Activated naive CD8-positive, alpha-beta T cell treated with anti-CD3 and anti-CD28 coated beads, Interleukin-2, amount 10 ng/mL, durations not matched to agents 7 days and 5 days (primary cell): ENCODE measurements at regions not wholly inside any gene's neighbourhood (a gene's known extent, or its start where the extent isn't known, plus 50 kb on each side); places are given as distances from the start of the nearest gene placed in this dataset.

Experiments used
- ATAC-seq: fragments of 150-1000 bp; cut with Tn5 transposase; one replicate; pipeline ENCODE4 v1.10.0; 2021; ENCODE audit warnings: low read depth, moderate library complexity
- POLR2A ChIA-PET: fragments of 350-600 bp; sonication (Branson Sonifier 250); formaldehyde crosslinking; loops from one replicate; lab custom pipeline; 2021; ENCODE audit warnings: antibody characterized with exemption; lab: Charles Lee
- DNase-seq: peaks from one replicate; pipeline ENCODE4 v3.0.0; 2021
- H3K27ac Mint-ChIP-seq: one replicate; pipeline ENCODE4 v1.8.0; 2022; ENCODE audit warnings: mild to moderate bottlenecking, mixed read lengths
- H3K27me3 Mint-ChIP-seq: one replicate; pipeline ENCODE4 v1.8.0; 2022; ENCODE audit warnings: mild to moderate bottlenecking, moderate library complexity, mixed read lengths
- H3K36me3 Mint-ChIP-seq: one replicate; pipeline ENCODE4 v1.8.0; 2021; ENCODE audit warnings: mild to moderate bottlenecking, mixed read lengths
- H3K4me1 Mint-ChIP-seq: one replicate; pipeline ENCODE4 v1.8.0; 2021; ENCODE audit warnings: mixed read lengths
- H3K4me3 Mint-ChIP-seq: one replicate; pipeline ENCODE4 v1.8.0; 2022; ENCODE audit warnings: mild to moderate bottlenecking, moderate library complexity, mixed read lengths
- H3K9me3 Mint-ChIP-seq: one replicate; pipeline ENCODE4 v1.8.0; 2021; ENCODE audit warnings: mixed read lengths

- ATAC-seq (no peak), DNase-seq (no peak)
- Mint-ChIP-seq H3K36me3 (no peaks in the 10 kb centered on the region), H3K4me3 (no peak overlapping the region), H3K4me1 (no peaks in the 10 kb centered on the region), H3K27me3 (no peaks in the 10 kb centered on the region), H3K9me3 (no peaks in the 10 kb centered on the region), H3K27ac (no peak overlapping the region)
- POLR2A ChIA-PET = no interaction called here
Measured at GRCh38 chr3:161754420-161755053, 257.9 kb downstream of the OTOL1 start.

GRCh38 chr3:161759444-161759843 lies 262.8 kb downstream of the OTOL1 start:
- no peak for ATAC-seq
- H3K36me3 Mint-ChIP-seq = no peaks in the 10 kb centered on the region

GRCh38 chr3:161766331-161766730 lies 269.7 kb downstream of the OTOL1 start:
- Mint-ChIP-seq H3K4me3 (no peak overlapping the region), H3K27me3 (no peaks in the 10 kb centered on the region), H3K36me3 (no peaks in the 10 kb centered on the region), H3K4me1 (no peaks in the 10 kb centered on the region), H3K27ac (no peak overlapping the region), H3K9me3 (no peaks in the 10 kb centered on the region)
- no peak for ATAC-seq
- DNase-seq = no peak
- POLR2A ChIA-PET = no interaction called here

More at GRCh38 chr3:161759444-161759843, 262.8 kb downstream of the OTOL1 start:
- H3K27me3 Mint-ChIP-seq = no peaks in the 10 kb centered on the region
- no peaks in the 10 kb centered on the region for H3K4me1 Mint-ChIP-seq
- H3K4me3 Mint-ChIP-seq = no peak overlapping the region
- POLR2A ChIA-PET = no interaction called here
- H3K27ac Mint-ChIP-seq = no peak overlapping the region
- H3K9me3 Mint-ChIP-seq = no peaks in the 10 kb centered on the region
- no peak for DNase-seq

GRCh38 chr3:161770484-161771386 lies 274.1 kb downstream of the OTOL1 start:
- Mint-ChIP-seq H3K4me1 (no peaks in the 10 kb centered on the region), H3K27ac (no peak overlapping the region), H3K9me3 (no peaks in the 10 kb centered on the region), H3K27me3 (no peaks in the 10 kb centered on the region), H3K4me3 (no peak overlapping the region), H3K36me3 (no peaks in the 10 kb centered on the region)
- no peak for DNase-seq
- ATAC-seq = no peak
- POLR2A ChIA-PET = no interaction called here

- peaks cover 3% of the 10 kb centered on the region for H3K4me1 Mint-ChIP-seq
- ATAC-seq = no peak
- DNase-seq = no peak
- H3K27me3 Mint-ChIP-seq = no peaks in the 10 kb centered on the region
- POLR2A ChIA-PET = no interaction called here
- no peaks in the 10 kb centered on the region for H3K36me3 Mint-ChIP-seq
- H3K4me3 Mint-ChIP-seq = no peak overlapping the region
- no peak overlapping the region for H3K27ac Mint-ChIP-seq
- peaks cover 1% of the 10 kb centered on the region for H3K9me3 Mint-ChIP-seq
Measured at GRCh38 chr3:161781381-161781780, 284.8 kb downstream of the OTOL1 start.

- H3K27ac Mint-ChIP-seq = no peak overlapping the region
- no peaks in the 10 kb centered on the region for H3K27me3 Mint-ChIP-seq
- no peaks in the 10 kb centered on the region for H3K4me1 Mint-ChIP-seq
- no peak overlapping the region for H3K4me3 Mint-ChIP-seq
- POLR2A ChIA-PET = no interaction called here
- no peaks in the 10 kb centered on the region for H3K9me3 Mint-ChIP-seq
- ATAC-seq (no peak), DNase-seq (no peak)
- H3K36me3 Mint-ChIP-seq = no peaks in the 10 kb centered on the region
Measured at GRCh38 chr3:161793194-161793930, 296.8 kb downstream of the OTOL1 start.

GRCh38 chr3:161794551-161794950 lies 297.9 kb downstream of the OTOL1 start:
- H3K4me1 Mint-ChIP-seq = no peaks in the 10 kb centered on the region
- DNase-seq (no peak), ATAC-seq (no peak)
- H3K36me3 Mint-ChIP-seq = no peaks in the 10 kb centered on the region
- no peak overlapping the region for H3K4me3 Mint-ChIP-seq
- no peaks in the 10 kb centered on the region for H3K27me3 Mint-ChIP-seq
- POLR2A ChIA-PET = no interaction called here
- H3K27ac Mint-ChIP-seq = no peak overlapping the region
- peaks cover under 1% of the 10 kb centered on the region for H3K9me3 Mint-ChIP-seq

GRCh38 chr3:161796312-161796711 lies 299.7 kb downstream of the OTOL1 start:
- Mint-ChIP-seq H3K4me3 (no peak overlapping the region), H3K9me3 (peaks cover 2% of the 10 kb centered on the region), H3K27me3 (no peaks in the 10 kb centered on the region), H3K27ac (no peak overlapping the region), H3K36me3 (no peaks in the 10 kb centered on the region), H3K4me1 (no peaks in the 10 kb centered on the region)
- DNase-seq (no peak), ATAC-seq (no peak)
- POLR2A ChIA-PET = no interaction called here

GRCh38 chr3:161796780-161797179 lies 300.2 kb downstream of the OTOL1 start:
- Mint-ChIP-seq H3K4me1 (no peaks in the 10 kb centered on the region), H3K36me3 (no peaks in the 10 kb centered on the region), H3K27ac (no peak overlapping the region), H3K27me3 (no peaks in the 10 kb centered on the region), H3K9me3 (peaks cover 2% of the 10 kb centered on the region), H3K4me3 (no peak overlapping the region)
- POLR2A ChIA-PET = no interaction called here
- DNase-seq (no peak), ATAC-seq (no peak)

GRCh38 chr3:161798016-161798415 lies 301.4 kb downstream of the OTOL1 start:
- Mint-ChIP-seq H3K27me3 (no peaks in the 10 kb centered on the region), H3K9me3 (peaks cover 2% of the 10 kb centered on the region), H3K27ac (no peak overlapping the region), H3K4me1 (no peaks in the 10 kb centered on the region), H3K36me3 (no peaks in the 10 kb centered on the region), H3K4me3 (no peak overlapping the region)
- POLR2A ChIA-PET = no interaction called here
- DNase-seq (no peak), ATAC-seq (no peak)

- Mint-ChIP-seq H3K27ac (no peak overlapping the region), H3K27me3 (no peaks in the 10 kb centered on the region), H3K36me3 (no peaks in the 10 kb centered on the region), H3K4me1 (no peaks in the 10 kb centered on the region), H3K9me3 (peaks cover 6% of the 10 kb centered on the region), H3K4me3 (no peak overlapping the region)
- DNase-seq (no peak), ATAC-seq (no peak)
- POLR2A ChIA-PET = no interaction called here
Measured at GRCh38 chr3:161800985-161801559, 304.5 kb downstream of the OTOL1 start.

- Mint-ChIP-seq H3K27me3 (no peaks in the 10 kb centered on the region), H3K36me3 (no peaks in the 10 kb centered on the region), H3K27ac (no peak overlapping the region), H3K4me3 (no peak overlapping the region), H3K4me1 (no peaks in the 10 kb centered on the region), H3K9me3 (no peaks in the 10 kb centered on the region)
- ATAC-seq (no peak), DNase-seq (no peak)
- POLR2A ChIA-PET = no interaction called here
Measured at GRCh38 chr3:161818106-161818505, 321.5 kb downstream of the OTOL1 start.

GRCh38 chr3:161821591-161821990 lies 325.0 kb downstream of the OTOL1 start:
- DNase-seq (no peak), ATAC-seq (no peak)
- Mint-ChIP-seq H3K36me3 (no peaks in the 10 kb centered on the region), H3K27me3 (no peaks in the 10 kb centered on the region), H3K4me3 (no peak overlapping the region), H3K4me1 (no peaks in the 10 kb centered on the region), H3K9me3 (no peaks in the 10 kb centered on the region), H3K27ac (no peak overlapping the region)
- POLR2A ChIA-PET = no interaction called here
